K562 (cell line): ENCODE measurements at regions not wholly inside any gene's neighbourhood (a gene's known extent, or its start where the extent isn't known, plus 50 kb on each side); places are given as distances from the start of the nearest gene placed in this dataset.

Experiments
- ATAC-seq: fragments of 200-7000 bp; cut with Tn5 transposase; 3 replicates; pipeline ENCODE4 v1.9.1; 2020; ENCODE audit warnings: moderate library complexity
- BruUV-seq: library from RNA; stranded (reverse); fragments of 400-500 nt; replicated peaks from 2 replicates; lab custom pipeline; 2021; lab: Mats Ljungman, UMichigan
- CTCF ChIA-PET: fragments of 300-600 bp; formaldehyde crosslinking; extraction: SDS; loops from one replicate; lab custom pipeline; 2021; ENCODE audit warnings: low intra/inter-chr PET ratio; lab: Yijun Ruan, JAX
- POLR2A ChIA-PET: fragments of 300-600, 350-650 bp; sonication (Branson Sonifier 250); formaldehyde crosslinking; extraction: SDS; loops from one replicate; lab custom pipeline; 2021; ENCODE audit warnings: antibody characterized with exemption, inconsistent platforms; lab: Yijun Ruan, JAX
- DNase-seq, 4 experiments: peaks; one replicate each; pipeline versions ENCODE4 v3.0.0 to v3.0.0-alpha.2; 2011 to 2018; ENCODE audit warnings: low spot score in 3 of 4, mixed read lengths in 3 of 4; ENCODE audit errors: extremely low read depth in 1 of 4
- FAIRE-seq: peaks from 2 replicates; lab custom pipeline; 2011; peaks lifted over from hg19 to GRCh38; lab: Jason Lieb, UNC
- H2AFZ ChIP-seq: 2 replicates; pipeline ENCODE4 v1.6.0; 2011; ENCODE audit warnings: low read depth, low read length, control low read depth, inconsistent platforms
- H3K27ac ChIP-seq: fragments of 200-600 bp; 3 replicates; pipeline ENCODE4 v1.8.0; 2011; ENCODE audit warnings: low read depth, mild to moderate bottlenecking, control low read depth, inconsistent platforms, low read length, moderate library complexity, mixed read lengths; ENCODE audit errors: extremely low read depth
- H3K27me3 ChIP-seq, 2 experiments: fragments of 300-600 bp in 1 of 2; 2 replicates in 1 of 2; 3 replicates in 1 of 2; pipeline versions ENCODE4 v1.6.0 to v1.8.0; 2011; ENCODE audit warnings: inconsistent platforms in 2 of 2, low read length in 2 of 2, mild to moderate bottlenecking in 1 of 2, mixed read lengths in 1 of 2, moderate library complexity in 1 of 2; ENCODE audit not compliant: control insufficient read depth in 2 of 2, insufficient read depth in 2 of 2
- H3K36me3 ChIP-seq: fragments of 300-600 bp; 3 replicates; pipeline ENCODE4 v1.8.0; 2011; ENCODE audit warnings: mild to moderate bottlenecking, low read length, inconsistent platforms; ENCODE audit not compliant: control insufficient read depth, insufficient read depth
- H3K4me1 ChIP-seq, 2 experiments: fragments of 200-600 bp in 1 of 2; replicated peaks in 1 of 2; 2 replicates in 1 of 2; 3 replicates in 1 of 2; pipeline versions ENCODE4 v1.5.1 to v1.8.0; 2011; ENCODE audit warnings: inconsistent platforms in 2 of 2, low read length in 2 of 2, mild to moderate bottlenecking in 1 of 2, mixed read lengths in 1 of 2, moderate library complexity in 1 of 2; ENCODE audit not compliant: control insufficient read depth in 2 of 2, insufficient read depth in 2 of 2
- H3K4me2 ChIP-seq: 2 replicates; pipeline ENCODE4 v1.6.1; 2011; ENCODE audit warnings: low read length, control low read depth, inconsistent platforms, mixed read lengths; ENCODE audit not compliant: insufficient read depth
- H3K4me3 ChIP-seq: fragments of 200-600 bp; sonication (generic), shearing (Covaris generic); 2 replicates; pipeline ENCODE4 v1.5.1; 2016; ENCODE audit warnings: control low read depth, inconsistent platforms
- H3K79me2 ChIP-seq: fragments of 200-600 bp; 3 replicates; pipeline ENCODE4 v1.8.0; 2011; ENCODE audit warnings: low read length, inconsistent platforms; ENCODE audit not compliant: control insufficient read depth, insufficient read depth
- H3K9ac ChIP-seq, 2 experiments: 2 replicates each; pipeline versions ENCODE4 v1.6.0 to v1.6.1; 2011; ENCODE audit warnings: low read depth in 2 of 2, low read length in 2 of 2, control low read depth in 1 of 2, inconsistent platforms in 1 of 2, mild to moderate bottlenecking in 1 of 2, mixed read lengths in 1 of 2; ENCODE audit not compliant: insufficient read depth in 1 of 2
- H3K9me1 ChIP-seq: one replicate; pipeline ENCODE4 v1.6.0; 2011; ENCODE audit warnings: inconsistent platforms, mild to moderate bottlenecking, low read length, moderate library complexity; ENCODE audit not compliant: control insufficient read depth, insufficient read depth
- H3K9me3 ChIP-seq: replicated peaks from 2 replicates; pipeline ENCODE4 v1.5.1; 2011; ENCODE audit warnings: low read depth, low read length, inconsistent platforms; ENCODE audit not compliant: control insufficient read depth, insufficient read depth
- H4K20me1 ChIP-seq: replicated peaks from 2 replicates; pipeline ENCODE4 v1.6.1; 2011; ENCODE audit warnings: low read length, inconsistent platforms, mixed read lengths; ENCODE audit not compliant: control insufficient read depth, insufficient read depth
- EP400 ChIP-seq: fragments of 450-650 bp; IDR thresholded peaks from 2 replicates; pipeline ENCODE4 v1.6.1; 2017; ENCODE audit warnings: antibody characterized with exemption, mild to moderate bottlenecking, moderate library complexity
- KLF1 ChIP-seq: fragments of 450-650 bp; IDR thresholded peaks from 2 replicates; pipeline ENCODE4 v1.6.1; 2016; ENCODE audit warnings: missing genetic modification characterization, missing compliant biosample characterization
- PKNOX1 ChIP-seq: fragments of 450-650 bp; IDR thresholded peaks from 2 replicates; pipeline ENCODE4 v1.6.1; 2016
- RB1 ChIP-seq: fragments of 450-650 bp; IDR thresholded peaks from 2 replicates; pipeline ENCODE4 v1.6.1; 2017; ENCODE audit warnings: low read depth, mild to moderate bottlenecking
- SP2 ChIP-seq: IDR thresholded peaks from 2 replicates; pipeline ENCODE4 v1.6.1; 2011; ENCODE audit warnings: mild to moderate bottlenecking, low read depth, low read length, moderate library complexity; ENCODE audit not compliant: poor library complexity, severe bottlenecking; ENCODE audit errors: extremely low read depth
- TARDBP ChIP-seq: fragments of 450-650 bp; IDR thresholded peaks from 2 replicates; pipeline ENCODE4 v1.6.1; 2016
- THAP12 ChIP-seq: fragments of 250-450 bp; sonication (Bioruptor Pico); IDR thresholded peaks from 2 replicates; pipeline ENCODE4 v1.9.0; 2021; ENCODE audit warnings: mild to moderate bottlenecking, inconsistent platforms
- ZFPM2 ChIP-seq: fragments of 250-450 bp; sonication (Bioruptor Pico); IDR thresholded peaks from 2 replicates; pipeline ENCODE4 v1.5.1; 2022; ENCODE audit warnings: mild to moderate bottlenecking
- ZNF77 ChIP-seq: fragments of 250-450 bp; sonication (Bioruptor Pico); IDR thresholded peaks from 2 replicates; pipeline ENCODE4 v1.5.0; 2020
- WGBS: fragments of 100-300 bp; shearing (Covaris generic); methylation state at CpG from one replicate; pipeline ENCODE4 v1.1.6; 2016; ENCODE audit warnings: low coverage, mixed read lengths; ENCODE audit not compliant: insufficient coverage; ENCODE audit errors: missing lambda C conversion rate; 5-methylcytosine and 5-hydroxymethylcytosine counted together
- in situ Hi-C: fragments of 300-500 bp; cut with MboI; formaldehyde crosslinking; loops from 4 replicates; pipeline ENCODE4 v1.15.0; 2018; ENCODE audit warnings: inconsistent platforms, mixed read lengths
- intact Hi-C: fragments of 100-400 bp; cut with micrococcal nuclease; formaldehyde crosslinking; loops from 2 replicates; pipeline ENCODE4 v1.14.2; 2022
- TF ChIP-seq, protein P1 (sequence below): IDR thresholded peaks from 3 replicates; pipeline ENCODE4 v1.6.1; 2011; ENCODE audit warnings: borderline replicate concordance, mild to moderate bottlenecking, moderate library complexity; ENCODE audit not compliant: insufficient read length; ENCODE audit errors: extremely low read depth
- TF ChIP-seq, protein P2 (sequence below), 2 experiments: fragments of 450-650 bp; IDR thresholded peaks; 2 replicates each; pipeline ENCODE4 v1.6.1; 2018; ENCODE audit warnings: mild to moderate bottlenecking in 2 of 2, low read depth in 1 of 2; ENCODE audit not compliant: partially characterized antibody in 2 of 2
- TF ChIP-seq, protein P3 (sequence below): fragments of 250-450 bp; sonication (Bioruptor Pico); IDR thresholded peaks from 2 replicates; pipeline ENCODE4 v1.8.0; 2021; ENCODE audit warnings: borderline replicate concordance, mild to moderate bottlenecking, moderate library complexity; ENCODE audit not compliant: poor library complexity, severe bottlenecking

DNA sequence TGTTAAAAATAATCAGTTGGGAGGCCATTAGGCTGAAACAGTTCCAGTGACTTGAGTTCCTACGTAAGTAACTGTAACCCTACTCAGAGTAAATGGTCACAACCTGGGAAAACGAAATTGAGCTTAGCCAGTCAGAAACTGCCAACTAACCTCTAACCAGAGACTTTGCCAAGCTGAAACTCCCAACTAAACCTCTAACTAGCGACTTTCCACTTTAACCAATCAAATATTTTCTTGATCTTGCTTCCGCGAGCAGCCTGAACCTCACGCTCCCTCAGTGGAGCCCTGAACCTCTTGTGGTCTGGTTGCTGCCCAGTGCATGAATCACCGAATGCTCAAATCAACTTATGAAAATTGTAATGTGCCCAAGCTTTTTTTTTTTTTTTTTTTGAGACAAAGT is 156.2 kb downstream of the MED10 start:
- 5% methylated on average over 7 of the region's 7 CpGs for WGBS
- Histone ChIP-seq H3K9ac (no peak overlapping the region), H3K4me3 (no peak overlapping the region), H2AFZ (no peak overlapping the region), H3K27me3 (peaks cover 0 to 39% of the 10 kb centered on the region in 2 experiments; a peak in 3 of 5 replicates), H3K9me1 (no peaks in the 10 kb centered on the region), H4K20me1 (no peaks in the 10 kb centered on the region), H3K4me2 (no peak overlapping the region), H3K36me3 (no peaks in the 10 kb centered on the region), H3K4me1 (no peaks in the 10 kb centered on the region; a peak in 1 of 5 replicates), H3K27ac (no peak overlapping the region), H3K79me2 (no peaks in the 10 kb centered on the region), H3K9me3 (no peaks in the 10 kb centered on the region)
- BruUV-seq = no TSS peak
- ATAC-seq (no peak), DNase-seq (no peak), FAIRE-seq (no peak)
- in situ Hi-C loops = no loop called here
- ChIA-PET POLR2A (interaction anchor here (0.6 kb wide), 1 partner anchor 31 kb away, joined by 3 read pairs; no protein-coding TSS in a partner anchor), CTCF (no interaction called here)
- intact Hi-C loops = no loop called here
- TF ChIP-seq SP2 (no peak), PKNOX1 (no peak), EP400 (no peak), RB1 (no peak), ZFPM2 (CRISPR knock-in tag) (no peak), TARDBP (no peak), THAP12 (CRISPR knock-in tag) (no peak), ZNF77 (CRISPR knock-in tag) (no peak), KLF1 (tag) (no peak)
- TF ChIP-seq, protein P1, sequence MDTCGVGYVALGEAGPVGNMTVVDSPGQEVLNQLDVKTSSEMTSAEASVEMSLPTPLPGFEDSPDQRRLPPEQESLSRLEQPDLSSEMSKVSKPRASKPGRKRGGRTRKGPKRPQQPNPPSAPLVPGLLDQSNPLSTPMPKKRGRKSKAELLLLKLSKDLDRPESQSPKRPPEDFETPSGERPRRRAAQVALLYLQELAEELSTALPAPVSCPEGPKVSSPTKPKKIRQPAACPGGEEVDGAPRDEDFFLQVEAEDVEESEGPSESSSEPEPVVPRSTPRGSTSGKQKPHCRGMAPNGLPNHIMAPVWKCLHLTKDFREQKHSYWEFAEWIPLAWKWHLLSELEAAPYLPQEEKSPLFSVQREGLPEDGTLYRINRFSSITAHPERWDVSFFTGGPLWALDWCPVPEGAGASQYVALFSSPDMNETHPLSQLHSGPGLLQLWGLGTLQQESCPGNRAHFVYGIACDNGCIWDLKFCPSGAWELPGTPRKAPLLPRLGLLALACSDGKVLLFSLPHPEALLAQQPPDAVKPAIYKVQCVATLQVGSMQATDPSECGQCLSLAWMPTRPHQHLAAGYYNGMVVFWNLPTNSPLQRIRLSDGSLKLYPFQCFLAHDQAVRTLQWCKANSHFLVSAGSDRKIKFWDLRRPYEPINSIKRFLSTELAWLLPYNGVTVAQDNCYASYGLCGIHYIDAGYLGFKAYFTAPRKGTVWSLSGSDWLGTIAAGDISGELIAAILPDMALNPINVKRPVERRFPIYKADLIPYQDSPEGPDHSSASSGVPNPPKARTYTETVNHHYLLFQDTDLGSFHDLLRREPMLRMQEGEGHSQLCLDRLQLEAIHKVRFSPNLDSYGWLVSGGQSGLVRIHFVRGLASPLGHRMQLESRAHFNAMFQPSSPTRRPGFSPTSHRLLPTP = no peak
- TF ChIP-seq, protein P2, sequence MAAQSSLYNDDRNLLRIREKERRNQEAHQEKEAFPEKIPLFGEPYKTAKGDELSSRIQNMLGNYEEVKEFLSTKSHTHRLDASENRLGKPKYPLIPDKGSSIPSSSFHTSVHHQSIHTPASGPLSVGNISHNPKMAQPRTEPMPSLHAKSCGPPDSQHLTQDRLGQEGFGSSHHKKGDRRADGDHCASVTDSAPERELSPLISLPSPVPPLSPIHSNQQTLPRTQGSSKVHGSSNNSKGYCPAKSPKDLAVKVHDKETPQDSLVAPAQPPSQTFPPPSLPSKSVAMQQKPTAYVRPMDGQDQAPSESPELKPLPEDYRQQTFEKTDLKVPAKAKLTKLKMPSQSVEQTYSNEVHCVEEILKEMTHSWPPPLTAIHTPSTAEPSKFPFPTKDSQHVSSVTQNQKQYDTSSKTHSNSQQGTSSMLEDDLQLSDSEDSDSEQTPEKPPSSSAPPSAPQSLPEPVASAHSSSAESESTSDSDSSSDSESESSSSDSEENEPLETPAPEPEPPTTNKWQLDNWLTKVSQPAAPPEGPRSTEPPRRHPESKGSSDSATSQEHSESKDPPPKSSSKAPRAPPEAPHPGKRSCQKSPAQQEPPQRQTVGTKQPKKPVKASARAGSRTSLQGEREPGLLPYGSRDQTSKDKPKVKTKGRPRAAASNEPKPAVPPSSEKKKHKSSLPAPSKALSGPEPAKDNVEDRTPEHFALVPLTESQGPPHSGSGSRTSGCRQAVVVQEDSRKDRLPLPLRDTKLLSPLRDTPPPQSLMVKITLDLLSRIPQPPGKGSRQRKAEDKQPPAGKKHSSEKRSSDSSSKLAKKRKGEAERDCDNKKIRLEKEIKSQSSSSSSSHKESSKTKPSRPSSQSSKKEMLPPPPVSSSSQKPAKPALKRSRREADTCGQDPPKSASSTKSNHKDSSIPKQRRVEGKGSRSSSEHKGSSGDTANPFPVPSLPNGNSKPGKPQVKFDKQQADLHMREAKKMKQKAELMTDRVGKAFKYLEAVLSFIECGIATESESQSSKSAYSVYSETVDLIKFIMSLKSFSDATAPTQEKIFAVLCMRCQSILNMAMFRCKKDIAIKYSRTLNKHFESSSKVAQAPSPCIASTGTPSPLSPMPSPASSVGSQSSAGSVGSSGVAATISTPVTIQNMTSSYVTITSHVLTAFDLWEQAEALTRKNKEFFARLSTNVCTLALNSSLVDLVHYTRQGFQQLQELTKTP (IDR thresholded peaks at IDR 0.05; ENCODE audit: low read depth in 1 of 2, partially characterized antibody in 2 of 2) = no peak
- TF ChIP-seq, protein P3, sequence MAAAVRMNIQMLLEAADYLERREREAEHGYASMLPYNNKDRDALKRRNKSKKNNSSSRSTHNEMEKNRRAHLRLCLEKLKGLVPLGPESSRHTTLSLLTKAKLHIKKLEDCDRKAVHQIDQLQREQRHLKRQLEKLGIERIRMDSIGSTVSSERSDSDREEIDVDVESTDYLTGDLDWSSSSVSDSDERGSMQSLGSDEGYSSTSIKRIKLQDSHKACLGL (CRISPR knock-in tag) = no peak
